Panc1 (cell line): ENCODE measurements at regions not wholly inside any gene's neighbourhood (a gene's known extent, or its start where the extent isn't known, plus 50 kb on each side); places are given as distances from the start of the nearest gene placed in this dataset.

Experiments
- ATAC-seq: fragments of 200-7000 bp; cut with Tn5 transposase; 2 replicates; pipeline ENCODE4 v1.9.1; 2020; ENCODE audit warnings: mild to moderate bottlenecking, moderate library complexity
- BruUV-seq: library from RNA; stranded (reverse); fragments of 400-500 nt; replicated peaks from 2 replicates; lab custom pipeline; 2021; lab: Mats Ljungman, UMichigan
- CTCF ChIA-PET: fragments of 300-600 bp; sonication (Branson Sonifier 250); formaldehyde crosslinking; loops from one replicate; lab custom pipeline; 2022; ENCODE audit warnings: antibody characterized with exemption; lab: Charles Lee
- POLR2A ChIA-PET: fragments of 300-600 bp; sonication (Branson Sonifier 250); formaldehyde crosslinking; loops from one replicate; lab custom pipeline; 2022; ENCODE audit warnings: antibody characterized with exemption; lab: Charles Lee
- DNase-seq: peaks from one replicate; pipeline ENCODE4 v3.0.0-alpha.2; 2010; ENCODE audit warnings: low read depth, low spot score
- H3K27ac ChIP-seq: 2 replicates; pipeline ENCODE4 v1.5.1; 2011; ENCODE audit warnings: mild to moderate bottlenecking, low read length, inconsistent platforms
- H3K27me3 ChIP-seq: fragments of 200-500 bp; sonication (Bioruptor generic); 2 replicates; pipeline ENCODE4 v1.6.0; 2014; ENCODE audit warnings: low read length, inconsistent platforms; ENCODE audit not compliant: control insufficient read depth, insufficient read depth
- H3K36me3 ChIP-seq: fragments of 200-500 bp; sonication (Bioruptor generic); 2 replicates; pipeline ENCODE4 v1.5.1; 2014; ENCODE audit warnings: inconsistent platforms, mild to moderate bottlenecking, low read length, moderate library complexity; ENCODE audit not compliant: control insufficient read depth, insufficient read depth
- H3K4me1 ChIP-seq: 2 replicates; pipeline ENCODE4 v1.5.1; 2011; ENCODE audit warnings: inconsistent platforms, mild to moderate bottlenecking, low read length, moderate library complexity; ENCODE audit not compliant: control insufficient read depth, insufficient read depth
- H3K4me3 ChIP-seq, 2 experiments: 2 replicates each; pipeline ENCODE4 v1.5.1; 2011 to 2012; ENCODE audit warnings: low read depth in 2 of 2, low read length in 2 of 2, mild to moderate bottlenecking in 2 of 2, inconsistent platforms in 1 of 2, moderate library complexity in 1 of 2
- H3K9me3 ChIP-seq: fragments of 200-500 bp; sonication (Bioruptor generic); 2 replicates; pipeline ENCODE4 v1.5.1; 2014; ENCODE audit warnings: low read depth, mild to moderate bottlenecking, inconsistent platforms, low read length, moderate library complexity; ENCODE audit not compliant: control insufficient read depth, insufficient read depth
- CTCF ChIP-seq: fragments of 450-650 bp; IDR thresholded peaks from 2 replicates; pipeline ENCODE4 v1.5.1; 2017; ENCODE audit warnings: mild to moderate bottlenecking
- POLR2AphosphoS5 ChIP-seq: IDR thresholded peaks from 2 replicates; pipeline ENCODE4 v1.6.1; 2012; ENCODE audit warnings: mild to moderate bottlenecking, low read depth, low read length, moderate library complexity
- REST ChIP-seq, 2 experiments: IDR thresholded peaks; 2 replicates each; pipeline ENCODE4 v1.6.1; 2011 to 2012; ENCODE audit warnings: low read depth in 2 of 2, control low read depth in 1 of 2, low read length in 1 of 2, mild to moderate bottlenecking in 1 of 2, moderate library complexity in 1 of 2; ENCODE audit not compliant: insufficient read depth in 1 of 2
- SIN3A ChIP-seq: IDR thresholded peaks from 2 replicates; pipeline ENCODE4 v1.6.1; 2012; ENCODE audit warnings: low read depth, mild to moderate bottlenecking, low read length, moderate library complexity, borderline replicate concordance; ENCODE audit not compliant: insufficient read depth
- TCF7L2 ChIP-seq: IDR thresholded peaks from 2 replicates; pipeline ENCODE4 v1.6.1; 2011; ENCODE audit warnings: mild to moderate bottlenecking, low read depth, low read length, inconsistent platforms
- in situ Hi-C: cut with HindIII; loops from 2 replicates; pipeline ENCODE4 v1.10.0; 2016; ENCODE audit warnings: low sequenced_read_pairs, low pct_unique_long_range_greater_than_20kb
- intact Hi-C: fragments of 100-400 bp; cut with micrococcal nuclease; formaldehyde crosslinking; loops from one replicate; pipeline ENCODE4 v1.10.0; 2022; ENCODE audit not compliant: unreplicated experiment

- CTCF ChIA-PET: no interaction called here
These were observed 183.8 kb upstream of the PDE4D start for GRCh38 chr5:60077292-60077691.

GRCh38 chr5:60076746-60077145 is 183.2 kb upstream of the PDE4D start:
- Histone ChIP-seq H3K27ac (no peak overlapping the region), H3K36me3 (no peaks in the 10 kb centered on the region), H3K9me3 (no peaks in the 10 kb centered on the region), H3K27me3 (no peaks in the 10 kb centered on the region), H3K4me3 (no peak overlapping the region), H3K4me1 (no peaks in the 10 kb centered on the region)
- no peak for TF ChIP-seq REST (IDR thresholded peaks at IDR 0.05; ENCODE audit: insufficient read depth in 1 of 2, low read depth in 2 of 2, low read length in 1 of 2)
- CTCF ChIA-PET: no interaction called here
- POLR2A ChIA-PET: no interaction called here
- DNase-seq (no peak), ATAC-seq (no peak)
- in situ Hi-C loops (no loop called here), intact Hi-C loops (no loop called here)
- BruUV-seq: no TSS peak

More at GRCh38 chr5:60077292-60077691, 183.8 kb upstream of the PDE4D start:
- no peak for DNase-seq
- BruUV-seq: no TSS peak
- Histone ChIP-seq H3K4me3 (no peak overlapping the region), H3K36me3 (no peaks in the 10 kb centered on the region), H3K9me3 (no peaks in the 10 kb centered on the region), H3K27ac (no peak overlapping the region), H3K27me3 (no peaks in the 10 kb centered on the region), H3K4me1 (no peaks in the 10 kb centered on the region)
- POLR2A ChIA-PET: no interaction called here
- intact Hi-C loops: no loop called here
- no peak for ATAC-seq
- in situ Hi-C loops: no loop called here
- TF ChIP-seq TCF7L2: no peak
- no peak for TF ChIP-seq POLR2AphosphoS5
- no peak for TF ChIP-seq SIN3A
- no peak for TF ChIP-seq CTCF
- TF ChIP-seq REST (IDR thresholded peaks at IDR 0.05; ENCODE audit: insufficient read depth in 1 of 2, low read depth in 2 of 2, low read length in 1 of 2): no peak
